ENCODE measurements at regions not wholly inside any gene's neighbourhood (a gene's known extent, or its start where the extent isn't known, plus 50 kb on each side); places are given as distances from the start of the nearest gene placed in this dataset.

DNA sequence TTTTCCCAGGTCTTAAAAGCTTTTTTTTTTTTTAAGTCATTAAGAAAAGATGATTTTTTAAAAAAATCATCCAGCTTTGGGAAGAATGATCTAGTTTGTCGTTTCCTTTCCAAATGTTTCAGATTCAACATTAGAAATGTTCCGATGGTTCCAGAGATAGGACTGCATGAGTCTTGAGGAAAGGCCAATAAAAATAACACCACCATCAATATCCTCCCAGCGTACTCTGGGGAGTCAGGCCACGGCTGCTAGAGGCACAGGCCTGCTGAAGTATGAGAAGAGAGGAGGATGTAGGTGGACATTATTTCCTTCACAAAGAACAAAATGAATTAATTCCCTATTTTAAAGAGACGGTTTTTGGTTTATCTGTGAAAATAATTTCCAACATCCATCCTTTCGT lies 60.0 kb upstream of the SHISA2 start:
- TF ChIP-seq, protein P1, sequence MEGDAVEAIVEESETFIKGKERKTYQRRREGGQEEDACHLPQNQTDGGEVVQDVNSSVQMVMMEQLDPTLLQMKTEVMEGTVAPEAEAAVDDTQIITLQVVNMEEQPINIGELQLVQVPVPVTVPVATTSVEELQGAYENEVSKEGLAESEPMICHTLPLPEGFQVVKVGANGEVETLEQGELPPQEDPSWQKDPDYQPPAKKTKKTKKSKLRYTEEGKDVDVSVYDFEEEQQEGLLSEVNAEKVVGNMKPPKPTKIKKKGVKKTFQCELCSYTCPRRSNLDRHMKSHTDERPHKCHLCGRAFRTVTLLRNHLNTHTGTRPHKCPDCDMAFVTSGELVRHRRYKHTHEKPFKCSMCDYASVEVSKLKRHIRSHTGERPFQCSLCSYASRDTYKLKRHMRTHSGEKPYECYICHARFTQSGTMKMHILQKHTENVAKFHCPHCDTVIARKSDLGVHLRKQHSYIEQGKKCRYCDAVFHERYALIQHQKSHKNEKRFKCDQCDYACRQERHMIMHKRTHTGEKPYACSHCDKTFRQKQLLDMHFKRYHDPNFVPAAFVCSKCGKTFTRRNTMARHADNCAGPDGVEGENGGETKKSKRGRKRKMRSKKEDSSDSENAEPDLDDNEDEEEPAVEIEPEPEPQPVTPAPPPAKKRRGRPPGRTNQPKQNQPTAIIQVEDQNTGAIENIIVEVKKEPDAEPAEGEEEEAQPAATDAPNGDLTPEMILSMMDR (IDR thresholded peaks at IDR 0.05; ENCODE audit: insufficient read depth, low read depth, low read length): no peak
- TF ChIP-seq EZH2 (IDR thresholded peaks at IDR 0.05; ENCODE audit: insufficient read depth, low read length): no peak

Measured in astrocyte (in vitro differentiated cells and primary cell).